ENCODE measurements at regions not wholly inside any gene's neighbourhood (a gene's known extent, or its start where the extent isn't known, plus 50 kb on each side); places are given as distances from the start of the nearest gene placed in this dataset.

DNA sequence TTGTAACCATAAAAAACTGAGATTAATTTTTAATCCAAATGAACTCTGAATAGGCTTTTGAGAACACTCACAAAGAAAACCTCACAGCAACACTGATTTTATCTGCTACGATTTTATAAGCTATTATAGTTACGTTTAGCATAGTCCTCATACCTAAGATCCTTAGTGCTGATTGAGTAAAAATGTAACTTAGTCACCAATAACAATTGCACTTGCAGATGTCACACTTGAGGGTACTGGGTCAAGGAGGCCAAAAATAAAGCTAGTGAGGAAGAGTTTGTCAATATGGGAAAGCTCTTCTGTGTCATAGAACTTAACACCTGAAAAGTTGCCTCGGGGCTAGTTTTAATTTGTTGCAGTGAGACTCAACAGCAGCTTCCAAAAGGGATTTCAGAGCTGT, 706.5 kb upstream of the FAM98A start:
- no peak for DNase-seq
- no peaks in the 10 kb centered on the region for H3K4me1 Mint-ChIP-seq
- no peak overlapping the region for H3K4me3 Mint-ChIP-seq
- TF ChIP-seq, protein P1, sequence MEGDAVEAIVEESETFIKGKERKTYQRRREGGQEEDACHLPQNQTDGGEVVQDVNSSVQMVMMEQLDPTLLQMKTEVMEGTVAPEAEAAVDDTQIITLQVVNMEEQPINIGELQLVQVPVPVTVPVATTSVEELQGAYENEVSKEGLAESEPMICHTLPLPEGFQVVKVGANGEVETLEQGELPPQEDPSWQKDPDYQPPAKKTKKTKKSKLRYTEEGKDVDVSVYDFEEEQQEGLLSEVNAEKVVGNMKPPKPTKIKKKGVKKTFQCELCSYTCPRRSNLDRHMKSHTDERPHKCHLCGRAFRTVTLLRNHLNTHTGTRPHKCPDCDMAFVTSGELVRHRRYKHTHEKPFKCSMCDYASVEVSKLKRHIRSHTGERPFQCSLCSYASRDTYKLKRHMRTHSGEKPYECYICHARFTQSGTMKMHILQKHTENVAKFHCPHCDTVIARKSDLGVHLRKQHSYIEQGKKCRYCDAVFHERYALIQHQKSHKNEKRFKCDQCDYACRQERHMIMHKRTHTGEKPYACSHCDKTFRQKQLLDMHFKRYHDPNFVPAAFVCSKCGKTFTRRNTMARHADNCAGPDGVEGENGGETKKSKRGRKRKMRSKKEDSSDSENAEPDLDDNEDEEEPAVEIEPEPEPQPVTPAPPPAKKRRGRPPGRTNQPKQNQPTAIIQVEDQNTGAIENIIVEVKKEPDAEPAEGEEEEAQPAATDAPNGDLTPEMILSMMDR (IDR thresholded peaks at IDR 0.05): no peak
- no peaks in the 10 kb centered on the region for H3K27me3 Mint-ChIP-seq (ENCODE audit: low read depth, poor library complexity)
- H3K36me3 Mint-ChIP-seq (ENCODE audit: low read depth): no peaks in the 10 kb centered on the region
- H3K27ac Mint-ChIP-seq: no peak overlapping the region
- no peaks in the 10 kb centered on the region for H3K9me3 Mint-ChIP-seq

DNA sequence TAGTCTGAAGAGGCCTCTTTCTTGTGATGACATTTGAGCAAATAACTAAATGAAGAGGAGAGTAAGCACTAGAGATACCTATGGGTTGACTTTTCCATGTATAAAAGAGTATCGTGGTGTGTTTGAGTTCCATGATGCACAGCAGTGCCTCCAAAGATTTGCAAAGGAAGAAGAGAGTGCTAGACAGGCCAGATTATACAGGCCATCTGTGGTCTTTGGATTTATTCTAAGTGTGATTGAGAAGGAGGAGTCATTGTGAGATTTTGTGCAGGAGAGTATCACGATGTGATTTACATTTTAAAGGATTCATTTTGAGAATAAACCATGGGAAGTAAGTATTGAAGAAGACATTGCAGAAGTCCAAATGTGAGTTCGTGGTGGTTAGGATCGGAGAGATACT, 695.9 kb upstream of the FAM98A start:
- H3K4me3 Mint-ChIP-seq: no peak overlapping the region
- H3K9me3 Mint-ChIP-seq: no peaks in the 10 kb centered on the region
- no peaks in the 10 kb centered on the region for H3K4me1 Mint-ChIP-seq
- H3K27ac Mint-ChIP-seq: no peak overlapping the region
- TF ChIP-seq, protein P1 (IDR thresholded peaks at IDR 0.05): no peak
- DNase-seq: no peak
- H3K36me3 Mint-ChIP-seq (ENCODE audit: low read depth): no peaks in the 10 kb centered on the region
- no peaks in the 10 kb centered on the region for H3K27me3 Mint-ChIP-seq (ENCODE audit: low read depth, poor library complexity)

DNA sequence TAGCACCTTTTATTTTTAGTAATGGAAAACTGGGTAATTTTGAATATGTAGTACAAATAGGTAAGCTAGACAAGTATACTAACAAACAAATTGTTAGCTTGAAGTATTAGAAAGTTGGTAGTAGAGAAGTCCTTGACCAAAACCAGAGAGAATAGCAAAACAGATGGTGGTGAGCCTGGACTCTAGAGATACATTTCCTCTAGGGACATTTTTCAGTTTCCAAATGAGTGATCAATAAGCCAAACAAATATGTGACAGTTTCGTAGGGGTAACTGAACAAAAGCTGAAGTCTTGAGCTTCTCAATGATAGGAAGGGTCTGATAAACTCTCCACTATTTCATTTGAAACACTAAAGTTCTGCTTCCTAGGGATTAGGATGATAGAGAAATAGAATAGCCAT, 692.0 kb upstream of the FAM98A start:
- Mint-ChIP-seq H3K36me3 (ENCODE audit: low read depth) (no peaks in the 10 kb centered on the region), H3K27ac (no peak overlapping the region), H3K4me1 (no peaks in the 10 kb centered on the region), H3K27me3 (ENCODE audit: low read depth, poor library complexity) (no peaks in the 10 kb centered on the region), H3K4me3 (no peak overlapping the region), H3K9me3 (no peaks in the 10 kb centered on the region)
- TF ChIP-seq, protein P1 (IDR thresholded peaks at IDR 0.05): no peak
- DNase-seq: no peak

DNA sequence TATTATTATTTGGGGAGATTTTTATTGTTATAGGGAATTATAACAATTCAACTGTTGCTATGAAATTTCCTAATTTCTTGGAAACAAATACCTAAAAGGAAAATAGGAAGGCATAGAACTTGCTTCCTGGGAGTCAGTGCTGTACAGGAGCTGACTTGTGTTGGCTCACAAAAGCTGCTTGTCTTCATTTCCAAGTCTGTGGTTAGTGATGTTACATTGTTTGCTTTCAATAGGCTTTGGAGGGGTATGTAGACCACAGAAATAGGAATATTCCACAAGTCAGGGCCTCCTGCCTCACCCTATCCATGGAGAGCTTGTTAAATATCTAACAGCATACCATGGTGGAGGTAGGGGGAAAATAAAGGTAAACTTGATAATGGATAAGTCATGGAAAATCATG, 688.9 kb upstream of the FAM98A start:
- no peak for DNase-seq
- TF ChIP-seq, protein P1 (IDR thresholded peaks at IDR 0.05): no peak
- H3K9me3 Mint-ChIP-seq: no peaks in the 10 kb centered on the region

DNA sequence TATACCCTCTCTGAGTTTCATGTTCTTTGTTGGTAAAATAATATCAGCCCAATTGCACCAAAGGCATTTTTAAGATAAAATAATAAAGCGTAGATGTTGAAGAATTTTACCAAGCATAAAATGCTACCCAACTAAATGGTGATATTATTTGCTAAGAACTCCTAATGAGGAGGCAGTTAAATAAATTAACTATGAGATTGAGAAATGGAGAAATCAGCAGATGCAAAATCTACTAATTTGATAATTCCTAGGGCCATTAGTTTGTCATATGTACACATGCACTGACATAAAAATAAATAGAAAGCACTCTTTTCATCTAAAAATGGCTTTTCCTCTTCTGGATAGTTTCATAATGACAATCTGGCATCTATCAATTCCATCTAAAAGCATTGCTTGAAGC, 681.5 kb upstream of the FAM98A start:
- Mint-ChIP-seq H3K4me3 (no peak overlapping the region), H3K36me3 (ENCODE audit: low read depth) (no peaks in the 10 kb centered on the region), H3K9me3 (peaks cover 9% of the 10 kb centered on the region), H3K27ac (no peak overlapping the region), H3K27me3 (ENCODE audit: low read depth, poor library complexity) (peaks cover 6% of the 10 kb centered on the region), H3K4me1 (no peaks in the 10 kb centered on the region)
- no peak for DNase-seq
- TF ChIP-seq, protein P1 (IDR thresholded peaks at IDR 0.05): no peak

More for the DNA sequence above, 688.9 kb upstream of the FAM98A start:
- H3K27ac Mint-ChIP-seq: no peak overlapping the region
- no peaks in the 10 kb centered on the region for H3K36me3 Mint-ChIP-seq (ENCODE audit: low read depth)
- H3K27me3 Mint-ChIP-seq (ENCODE audit: low read depth, poor library complexity): no peaks in the 10 kb centered on the region
- no peak overlapping the region for H3K4me3 Mint-ChIP-seq
- no peaks in the 10 kb centered on the region for H3K4me1 Mint-ChIP-seq

DNA sequence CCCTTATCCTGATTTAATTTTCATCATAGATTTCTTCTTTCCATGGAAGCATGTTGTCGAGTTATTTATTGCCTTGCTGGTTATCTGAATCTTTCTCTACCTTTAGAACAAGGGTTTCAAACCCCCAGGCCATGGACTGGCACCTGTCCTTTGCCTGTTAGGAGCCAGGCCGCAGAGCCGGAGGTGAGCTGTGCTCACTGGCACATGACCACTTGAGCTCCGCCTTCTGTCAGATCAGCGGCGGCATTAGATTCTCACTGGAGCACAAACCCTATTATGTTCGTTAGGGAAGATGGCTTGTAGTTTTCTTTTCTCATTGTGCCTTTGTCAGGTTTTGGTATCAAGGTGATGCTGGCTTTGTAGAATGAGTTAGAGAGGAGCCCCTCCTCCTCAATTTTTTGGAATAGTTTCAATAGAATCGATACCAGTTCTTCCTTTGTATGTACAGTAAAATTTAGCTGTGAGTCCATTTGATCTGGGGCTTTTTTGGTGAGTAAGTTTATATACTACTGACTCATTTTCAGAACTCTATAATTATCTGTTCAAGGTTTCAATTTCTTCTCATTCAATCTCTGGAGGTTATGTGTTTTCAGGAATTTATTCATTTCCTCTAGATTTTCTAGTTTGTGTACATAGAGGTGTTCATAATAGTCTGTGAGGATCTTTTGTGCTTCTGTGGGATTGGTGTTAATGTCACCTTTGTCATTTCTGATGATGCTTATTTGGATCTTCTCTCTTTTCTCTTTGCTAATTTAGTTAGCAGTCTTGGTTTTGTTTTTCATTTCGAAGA, 668.0 kb upstream of the FAM98A start:
- H3K27me3 Mint-ChIP-seq (ENCODE audit: low read depth, poor library complexity): no peaks in the 10 kb centered on the region
- DNase-seq: no peak
- TF ChIP-seq, protein P1 (IDR thresholded peaks at IDR 0.05): no peak
- H3K9me3 Mint-ChIP-seq: no peaks in the 10 kb centered on the region
- H3K36me3 Mint-ChIP-seq (ENCODE audit: low read depth): no peaks in the 10 kb centered on the region
- H3K4me3 Mint-ChIP-seq: no peak overlapping the region
- H3K27ac Mint-ChIP-seq: no peak overlapping the region
- H3K4me1 Mint-ChIP-seq: no peaks in the 10 kb centered on the region

All from nephron progenitor cell (in vitro differentiated cells).